ENCODE measurements at regions not wholly inside any gene's neighbourhood (a gene's known extent, or its start where the extent isn't known, plus 50 kb on each side); places are given as distances from the start of the nearest gene placed in this dataset.

DNA sequence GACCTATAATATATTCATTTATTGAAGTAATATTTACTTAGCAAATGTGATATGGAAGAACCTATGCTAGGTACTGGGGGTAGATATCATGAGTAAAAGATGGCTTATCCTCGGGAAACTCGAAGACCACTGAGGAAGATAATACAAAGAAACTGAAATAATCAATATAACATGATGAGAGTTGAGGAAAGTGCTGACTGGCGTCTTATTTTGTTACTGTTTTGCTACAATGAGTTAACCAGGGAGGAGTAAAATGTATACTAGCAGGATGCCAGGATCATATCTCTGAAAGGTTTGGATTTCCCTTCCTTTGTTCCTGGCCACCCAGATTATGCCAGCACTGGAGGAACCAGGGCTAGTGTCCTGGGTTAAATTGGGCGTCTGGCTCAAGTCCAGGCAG lies 111.7 kb upstream of the SPATS2L start (continued):
- TF ChIP-seq, protein P1, sequence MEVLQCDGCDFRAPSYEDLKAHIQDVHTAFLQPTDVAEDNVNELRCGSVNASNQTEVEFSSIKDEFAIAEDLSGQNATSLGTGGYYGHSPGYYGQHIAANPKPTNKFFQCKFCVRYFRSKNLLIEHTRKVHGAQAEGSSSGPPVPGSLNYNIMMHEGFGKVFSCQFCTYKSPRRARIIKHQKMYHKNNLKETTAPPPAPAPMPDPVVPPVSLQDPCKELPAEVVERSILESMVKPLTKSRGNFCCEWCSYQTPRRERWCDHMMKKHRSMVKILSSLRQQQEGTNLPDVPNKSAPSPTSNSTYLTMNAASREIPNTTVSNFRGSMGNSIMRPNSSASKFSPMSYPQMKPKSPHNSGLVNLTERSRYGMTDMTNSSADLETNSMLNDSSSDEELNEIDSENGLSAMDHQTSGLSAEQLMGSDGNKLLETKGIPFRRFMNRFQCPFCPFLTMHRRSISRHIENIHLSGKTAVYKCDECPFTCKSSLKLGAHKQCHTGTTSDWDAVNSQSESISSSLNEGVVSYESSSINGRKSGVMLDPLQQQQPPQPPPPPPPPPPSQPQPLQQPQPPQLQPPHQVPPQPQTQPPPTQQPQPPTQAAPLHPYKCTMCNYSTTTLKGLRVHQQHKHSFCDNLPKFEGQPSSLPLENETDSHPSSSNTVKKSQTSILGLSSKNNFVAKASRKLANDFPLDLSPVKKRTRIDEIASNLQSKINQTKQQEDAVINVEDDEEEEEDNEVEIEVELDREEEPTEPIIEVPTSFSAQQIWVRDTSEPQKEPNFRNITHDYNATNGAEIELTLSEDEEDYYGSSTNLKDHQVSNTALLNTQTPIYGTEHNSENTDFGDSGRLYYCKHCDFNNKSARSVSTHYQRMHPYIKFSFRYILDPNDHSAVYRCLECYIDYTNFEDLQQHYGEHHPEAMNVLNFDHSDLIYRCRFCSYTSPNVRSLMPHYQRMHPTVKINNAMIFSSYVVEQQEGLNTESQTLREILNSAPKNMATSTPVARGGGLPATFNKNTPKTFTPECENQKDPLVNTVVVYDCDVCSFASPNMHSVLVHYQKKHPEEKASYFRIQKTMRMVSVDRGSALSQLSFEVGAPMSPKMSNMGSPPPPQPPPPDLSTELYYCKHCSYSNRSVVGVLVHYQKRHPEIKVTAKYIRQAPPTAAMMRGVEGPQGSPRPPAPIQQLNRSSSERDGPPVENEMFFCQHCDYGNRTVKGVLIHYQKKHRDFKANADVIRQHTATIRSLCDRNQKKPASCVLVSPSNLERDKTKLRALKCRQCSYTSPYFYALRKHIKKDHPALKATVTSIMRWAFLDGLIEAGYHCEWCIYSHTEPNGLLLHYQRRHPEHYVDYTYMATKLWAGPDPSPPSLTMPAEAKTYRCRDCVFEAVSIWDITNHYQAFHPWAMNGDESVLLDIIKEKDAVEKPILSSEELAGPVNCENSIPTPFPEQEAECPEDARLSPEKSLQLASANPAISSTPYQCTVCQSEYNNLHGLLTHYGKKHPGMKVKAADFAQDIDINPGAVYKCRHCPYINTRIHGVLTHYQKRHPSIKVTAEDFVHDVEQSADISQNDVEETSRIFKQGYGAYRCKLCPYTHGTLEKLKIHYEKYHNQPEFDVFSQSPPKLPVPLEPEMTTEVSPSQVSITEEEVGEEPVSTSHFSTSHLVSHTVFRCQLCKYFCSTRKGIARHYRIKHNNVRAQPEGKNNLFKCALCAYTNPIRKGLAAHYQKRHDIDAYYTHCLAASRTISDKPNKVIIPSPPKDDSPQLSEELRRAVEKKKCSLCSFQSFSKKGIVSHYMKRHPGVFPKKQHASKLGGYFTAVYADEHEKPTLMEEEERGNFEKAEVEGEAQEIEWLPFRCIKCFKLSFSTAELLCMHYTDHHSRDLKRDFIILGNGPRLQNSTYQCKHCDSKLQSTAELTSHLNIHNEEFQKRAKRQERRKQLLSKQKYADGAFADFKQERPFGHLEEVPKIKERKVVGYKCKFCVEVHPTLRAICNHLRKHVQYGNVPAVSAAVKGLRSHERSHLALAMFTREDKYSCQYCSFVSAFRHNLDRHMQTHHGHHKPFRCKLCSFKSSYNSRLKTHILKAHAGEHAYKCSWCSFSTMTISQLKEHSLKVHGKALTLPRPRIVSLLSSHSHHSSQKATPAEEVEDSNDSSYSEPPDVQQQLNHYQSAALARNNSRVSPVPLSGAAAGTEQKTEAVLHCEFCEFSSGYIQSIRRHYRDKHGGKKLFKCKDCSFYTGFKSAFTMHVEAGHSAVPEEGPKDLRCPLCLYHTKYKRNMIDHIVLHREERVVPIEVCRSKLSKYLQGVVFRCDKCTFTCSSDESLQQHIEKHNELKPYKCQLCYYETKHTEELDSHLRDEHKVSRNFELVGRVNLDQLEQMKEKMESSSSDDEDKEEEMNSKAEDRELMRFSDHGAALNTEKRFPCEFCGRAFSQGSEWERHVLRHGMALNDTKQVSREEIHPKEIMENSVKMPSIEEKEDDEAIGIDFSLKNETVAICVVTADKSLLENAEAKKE (CRISPR knock-in tag; IDR thresholded peaks at IDR 0.05): no peak
- TF ChIP-seq ZNF114 (CRISPR knock-in tag; IDR thresholded peaks at IDR 0.05) (no peak), CREB1 (CRISPR knock-in tag; IDR thresholded peaks at IDR 0.05; ENCODE audit: low read depth) (no peak), NANOG (IDR thresholded peaks at IDR 0.05; ENCODE audit: borderline replicate concordance) (no peak), CTCF (conservative IDR thresholded peaks at IDR 0.05; ENCODE audit: low read depth in 2 of 2) (no peak)

DNA sequence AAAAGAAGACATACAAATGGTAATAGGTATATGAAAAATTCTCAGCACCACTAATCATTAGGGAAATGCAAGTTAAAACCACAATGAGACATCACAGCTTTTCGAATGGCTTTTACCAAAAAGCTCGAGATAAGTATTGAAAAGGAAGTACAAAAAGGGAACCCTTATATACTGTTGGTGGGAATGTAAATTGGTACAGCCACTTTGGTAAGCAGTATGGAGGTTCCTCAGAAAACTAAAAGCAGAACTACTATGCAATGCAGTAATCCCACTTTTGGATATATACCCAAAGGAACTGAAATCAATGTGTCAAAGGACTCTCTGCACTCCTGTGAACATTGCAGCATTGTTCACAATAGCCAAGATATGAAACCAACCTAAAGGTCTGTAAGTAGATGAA lies 107.5 kb upstream of the SPATS2L start:
- H2AFZ ChIP-seq: no peak overlapping the region
- H3K4me2 ChIP-seq: no peak overlapping the region
- 0 out of 2 replicates have a peak, but pooled peaks cover 2% of the 10 kb centered on the region for H3F3A ChIP-seq (replicated peaks; ENCODE audit: low read depth)
- Mint-ChIP-seq H3K4me1 (peaks cover 41% of the 10 kb centered on the region), H3K27me3 (ENCODE audit: insufficient read depth, low read depth, poor library complexity) (peaks cover 14% of the 10 kb centered on the region), H3K27ac (no peak overlapping the region; the same call in 1 of the 2 replicates), H3K4me3 (no peak overlapping the region), H3K9me3 (peaks cover 3% of the 10 kb centered on the region; the same call in 1 of the 3 replicates), H3K36me3 (ENCODE audit: low read depth) (peaks cover 27% of the 10 kb centered on the region)
- no peak overlapping the region for H3K4me3 ChIP-seq
- H3K27ac ChIP-seq (ENCODE audit: low read depth): no peak overlapping the region
- H4K20me1 ChIP-seq (replicated peaks; ENCODE audit: insufficient read depth): no peaks in the 10 kb centered on the region
- 0 out of 2 replicates have a peak, but pooled peaks cover 8% of the 10 kb centered on the region for H3K9me2 ChIP-seq (ENCODE audit: insufficient read depth)
- peaks cover 28% of the 10 kb centered on the region for H3K4me1 ChIP-seq (ENCODE audit: insufficient read depth)
- no peaks in the 10 kb centered on the region for H3K79me2 ChIP-seq (replicated peaks; ENCODE audit: insufficient read depth)
- no peaks in the 10 kb centered on the region for H3K27me3 ChIP-seq (ENCODE audit: insufficient read depth)
- ATAC-seq (no peak), DNase-seq (ENCODE audit: low spot score) (no peak)
- no peaks in the 10 kb centered on the region for H3K36me3 ChIP-seq (ENCODE audit: insufficient read depth)
- no peak for TF ChIP-seq NANOG (IDR thresholded peaks at IDR 0.05; ENCODE audit: borderline replicate concordance)
- TF ChIP-seq EZH2phosphoT487 (IDR thresholded peaks at IDR 0.05; ENCODE audit: unreplicated experiment): no peak
- TF ChIP-seq, protein P1 (CRISPR knock-in tag; IDR thresholded peaks at IDR 0.05): no peak
- no peak for TF ChIP-seq POLR2AphosphoS5 (IDR thresholded peaks at IDR 0.05; ENCODE audit: low read depth)
- no peak for TF ChIP-seq CREB1 (CRISPR knock-in tag; IDR thresholded peaks at IDR 0.05; ENCODE audit: low read depth)
- no peak for TF ChIP-seq STAT1 (IDR thresholded peaks at IDR 0.05; ENCODE audit: unreplicated experiment)
- no peak for TF ChIP-seq ZNF114 (CRISPR knock-in tag; IDR thresholded peaks at IDR 0.05)

All from GM23338 (cell line).